ENCODE measurements at regions not wholly inside any gene's neighbourhood (a gene's known extent, or its start where the extent isn't known, plus 50 kb on each side); places are given as distances from the start of the nearest gene placed in this dataset.
"Not testable (repeated sequence)": the region's sequence is repeated elsewhere in the genome, so short reads cannot be mapped to it uniquely, and the experiment has no call there.

DNA sequence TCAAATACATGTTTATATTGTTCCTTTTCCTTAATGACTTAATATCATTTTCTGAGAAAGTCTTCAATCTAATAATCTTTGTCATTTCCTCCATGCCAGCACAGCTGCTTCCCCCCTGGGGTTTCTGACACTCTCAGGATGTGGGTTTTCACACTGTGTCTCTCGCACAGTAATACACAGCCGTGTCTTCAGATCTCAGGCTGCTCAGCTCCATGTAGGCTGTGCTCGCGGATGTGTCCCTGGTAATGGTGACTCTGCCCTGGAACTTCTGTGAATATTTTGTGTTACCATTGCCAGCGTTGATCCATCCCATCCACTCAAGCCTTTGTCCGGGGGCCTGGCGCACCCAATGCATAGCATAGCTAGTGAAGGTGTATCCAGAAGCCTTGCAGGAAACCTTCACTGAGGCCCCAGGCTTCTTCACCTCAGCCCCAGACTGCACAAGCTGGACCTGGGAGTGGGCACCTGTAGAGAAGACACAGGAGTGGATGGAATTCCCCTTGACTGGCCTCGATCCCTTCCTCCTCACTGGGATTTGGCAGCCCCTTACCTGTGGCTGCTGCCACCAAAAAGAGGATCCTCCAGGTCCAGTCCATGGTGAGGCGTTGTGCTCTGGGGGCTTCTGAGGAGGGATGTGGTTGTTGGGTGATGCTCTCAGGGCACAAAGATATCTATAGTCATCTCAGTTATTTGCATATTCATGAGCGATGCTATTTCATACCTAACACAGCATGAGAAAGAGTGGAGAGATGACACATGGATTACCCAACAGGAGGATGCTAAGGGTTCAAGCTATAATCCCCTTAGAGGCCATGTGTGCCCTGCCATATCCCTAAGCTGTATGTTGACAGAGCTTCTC, 478.8 kb downstream of the TMEM121 start:
- DNase-seq (ENCODE audit: low spot score), result not testable (repeated sequence)

DNA sequence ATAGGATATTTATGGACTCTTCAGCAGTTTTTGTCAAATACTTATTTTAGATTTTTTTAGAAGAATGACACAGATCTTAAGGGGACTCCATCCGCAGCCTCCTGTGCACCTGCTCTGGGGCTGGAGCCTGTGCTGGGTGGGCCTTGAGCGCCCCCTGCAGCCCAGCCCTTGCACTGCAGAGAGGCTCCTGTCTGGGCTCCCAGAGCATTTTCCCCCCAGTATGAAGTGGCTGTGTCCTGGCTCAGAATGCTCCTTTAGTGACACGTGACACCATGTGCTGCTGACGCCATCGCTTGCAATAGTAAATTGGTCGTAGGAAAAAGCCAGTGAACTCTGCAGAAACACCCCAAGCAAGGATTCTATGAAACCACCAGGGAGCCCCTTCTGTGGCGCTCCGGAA, 479.7 kb downstream of the TMEM121 start:
- DNase-seq (ENCODE audit: low spot score), result not testable (repeated sequence)

DNA sequence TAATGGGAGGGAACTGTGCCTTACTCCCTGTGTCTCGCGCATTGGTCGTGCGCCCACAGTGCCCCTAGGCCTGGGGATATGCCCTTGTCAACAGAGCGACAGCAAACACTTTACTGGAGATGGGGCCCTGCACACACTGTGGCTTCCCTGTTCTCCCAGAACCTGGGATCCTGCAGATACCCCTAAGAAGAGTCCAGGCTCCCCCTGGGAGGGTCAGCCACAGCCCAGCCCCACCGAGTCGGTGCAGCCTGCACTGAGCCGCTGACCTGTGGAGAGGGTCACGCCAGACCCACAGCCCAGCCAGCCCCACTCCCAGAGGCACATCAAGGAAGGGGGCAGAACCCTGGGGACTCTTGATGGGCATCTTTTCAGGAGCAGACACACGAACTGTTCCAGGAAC, 480.3 kb downstream of the TMEM121 start:
- DNase-seq (ENCODE audit: low spot score), result not testable (repeated sequence)

DNA sequence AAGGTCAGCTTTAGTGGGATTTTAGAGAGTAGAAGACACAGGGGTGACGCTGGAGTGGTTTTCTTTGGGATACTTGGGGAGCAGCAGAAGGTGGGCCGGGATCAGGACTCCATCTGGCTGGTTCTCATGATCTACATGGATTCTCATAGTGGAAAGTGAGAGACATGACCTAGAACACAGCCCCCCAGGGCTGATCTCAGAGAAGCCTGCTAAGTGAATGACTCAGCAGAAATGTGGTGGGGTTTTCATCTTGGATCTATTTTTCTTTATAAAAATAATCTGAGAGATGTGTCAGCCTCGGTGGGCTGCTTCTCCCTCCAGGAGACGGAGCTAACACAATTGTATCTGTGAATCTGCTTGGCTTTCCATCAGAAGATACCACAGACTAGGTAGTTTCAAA, 484.4 kb downstream of the TMEM121 start:
- no peak for DNase-seq (ENCODE audit: low spot score)

DNA sequence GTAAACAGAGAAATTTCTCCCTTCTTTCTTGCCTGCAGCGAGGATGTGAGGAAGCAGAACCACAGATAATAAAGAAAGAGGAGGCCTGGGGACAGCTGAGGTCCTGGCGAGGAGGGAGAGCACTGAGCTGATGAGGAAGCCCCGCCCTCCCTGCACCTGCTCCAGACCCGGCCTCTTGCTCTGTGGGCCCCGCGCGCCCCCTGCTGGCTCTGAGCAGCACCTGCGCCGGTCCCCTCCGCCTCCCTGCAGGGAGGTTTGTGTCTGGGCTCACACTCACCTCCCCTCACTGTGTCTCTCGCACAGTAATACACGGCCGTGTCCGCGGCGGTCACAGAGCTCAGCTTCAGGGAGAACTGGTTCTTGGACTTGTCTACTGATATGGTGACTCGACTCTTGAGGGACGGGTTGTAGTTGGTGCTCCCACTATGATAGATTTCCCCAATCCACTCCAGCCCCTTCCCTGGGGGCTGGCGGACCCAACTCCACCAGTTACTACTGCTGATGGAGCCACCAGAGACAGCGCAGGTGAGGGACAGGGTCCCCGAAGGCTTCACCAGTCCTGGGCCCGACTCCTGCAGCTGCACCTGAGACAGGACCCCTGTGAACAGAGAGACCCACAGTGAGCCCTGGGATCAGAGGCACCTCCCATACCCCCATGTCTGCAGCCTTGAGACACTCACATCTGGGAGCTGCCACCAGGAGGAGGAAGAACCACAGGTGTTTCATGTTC, 485.4 kb downstream of the TMEM121 start:
- peak; percentile 16 for DNase-seq (ENCODE audit: low spot score)

DNA sequence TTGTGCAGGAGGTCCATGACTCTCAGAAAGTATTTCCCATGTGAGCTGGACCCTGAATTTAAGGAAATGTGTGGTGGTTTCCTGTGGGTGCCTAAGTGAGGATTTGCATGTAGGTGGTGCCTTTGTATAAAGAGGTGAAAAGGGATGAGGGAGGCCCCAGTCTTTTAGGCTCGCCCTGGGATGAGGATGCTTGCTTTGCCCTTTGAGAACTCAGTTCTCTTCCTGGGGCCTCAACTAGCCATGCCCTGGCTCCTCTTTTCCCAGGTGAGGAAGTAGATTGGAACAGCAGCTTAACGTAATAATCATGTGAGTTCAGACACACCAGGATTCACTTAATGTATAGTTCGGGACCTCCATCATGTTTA, 486.0 kb downstream of the TMEM121 start:
- not testable (repeated sequence) for DNase-seq (ENCODE audit: low spot score)

- no peak for DNase-seq (ENCODE audit: low spot score)
Measured at GRCh38 chr14:106013879-106014376, 487.5 kb downstream of the TMEM121 start.

- DNase-seq (ENCODE audit: low spot score), result not testable (repeated sequence)
Measured at GRCh38 chr14:106017952-106018351, 491.6 kb downstream of the TMEM121 start.

GRCh38 chr14:106021832-106022231, 495.4 kb downstream of the TMEM121 start:
- DNase-seq (ENCODE audit: low spot score), result no peak

GRCh38 chr14:106022648-106023047, 496.3 kb downstream of the TMEM121 start:
- not testable (repeated sequence) for DNase-seq (ENCODE audit: low spot score)

- DNase-seq (ENCODE audit: low spot score), result no peak
Measured at GRCh38 chr14:106023411-106023810, 497.0 kb downstream of the TMEM121 start.

DNA sequence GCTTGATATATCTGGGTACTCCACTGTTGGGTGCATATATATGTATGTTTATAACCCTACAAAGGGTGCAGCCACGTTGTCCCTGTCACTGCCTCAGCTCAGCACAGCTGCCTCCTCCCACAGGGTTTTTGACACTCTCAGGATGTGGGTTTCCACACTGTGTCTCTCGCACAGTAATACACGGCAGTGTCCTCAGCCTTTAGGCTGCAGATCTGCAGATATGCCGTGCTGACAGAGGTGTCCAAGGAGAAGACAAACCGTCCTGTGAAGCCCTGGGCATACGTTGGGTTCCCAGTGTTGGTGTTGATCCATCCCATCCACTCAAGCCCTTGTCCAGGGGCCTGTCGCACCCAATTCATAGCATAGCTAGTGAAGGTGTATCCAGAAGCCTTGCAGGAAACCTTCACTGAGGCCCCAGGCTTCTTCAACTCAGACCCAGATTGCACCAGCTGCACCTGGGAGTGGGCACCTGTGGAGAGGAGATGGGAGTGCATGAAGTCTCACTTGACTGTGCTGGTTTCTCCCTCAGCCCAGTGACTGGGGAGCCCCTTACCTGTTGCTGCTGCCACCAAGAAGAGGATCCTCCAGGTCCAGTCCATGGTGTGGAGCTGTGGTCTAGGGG, 498.7 kb downstream of the TMEM121 start:
- no peak for DNase-seq (ENCODE audit: low spot score)

GRCh38 chr14:106026026-106026425, 499.6 kb downstream of the TMEM121 start:
- no peak for DNase-seq (ENCODE audit: low spot score)

- DNase-seq (ENCODE audit: low spot score), result not testable (repeated sequence)
Measured at GRCh38 chr14:106027759-106028158, 501.4 kb downstream of the TMEM121 start.

- no peak for DNase-seq (ENCODE audit: low spot score)
Measured at GRCh38 chr14:106029959-106030358, 503.6 kb downstream of the TMEM121 start.

DNA sequence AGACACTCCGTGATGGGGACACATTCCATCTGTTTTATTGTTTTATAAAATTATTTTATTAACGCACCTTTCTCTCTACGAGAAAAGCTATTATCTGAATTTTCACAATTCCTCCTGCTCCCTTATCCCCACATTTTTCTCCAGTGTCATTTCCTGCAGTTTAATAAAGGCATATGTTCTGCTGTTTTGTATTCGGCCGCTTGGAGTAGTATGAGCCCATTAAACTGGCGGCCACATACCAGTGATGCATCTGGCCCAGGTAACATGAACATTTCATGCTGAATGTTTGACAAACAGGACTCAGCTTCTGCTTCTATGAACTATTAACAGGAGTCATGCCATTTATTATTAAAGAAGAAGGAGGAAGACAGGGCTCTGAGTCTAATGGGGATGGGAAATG, 511.0 kb downstream of the TMEM121 start:
- DNase-seq (ENCODE audit: low spot score), result no peak

DNA sequence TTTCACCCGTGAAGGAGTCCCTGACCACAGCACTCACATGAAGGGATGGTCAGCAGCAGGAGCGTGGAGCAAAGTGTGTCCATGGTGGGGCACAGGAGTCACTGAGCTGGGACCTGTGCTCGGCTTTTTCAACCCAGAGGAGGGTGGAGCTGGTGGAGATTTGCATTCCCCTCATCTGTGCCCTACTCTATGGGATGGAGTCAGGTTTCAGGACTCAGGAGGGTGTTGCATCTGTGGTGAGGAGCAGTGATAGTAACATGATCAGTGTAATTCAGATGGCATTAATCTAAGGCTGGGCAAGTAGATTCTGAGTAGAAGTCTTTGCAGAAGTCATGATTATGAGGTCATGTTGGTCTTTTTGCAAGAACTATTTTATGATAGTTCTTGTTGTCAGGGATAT, 511.9 kb downstream of the TMEM121 start:
- DNase-seq (ENCODE audit: low spot score), result no peak

- no peak for DNase-seq (ENCODE audit: low spot score)
Measured at GRCh38 chr14:106039400-106039799, 513.0 kb downstream of the TMEM121 start.

DNA sequence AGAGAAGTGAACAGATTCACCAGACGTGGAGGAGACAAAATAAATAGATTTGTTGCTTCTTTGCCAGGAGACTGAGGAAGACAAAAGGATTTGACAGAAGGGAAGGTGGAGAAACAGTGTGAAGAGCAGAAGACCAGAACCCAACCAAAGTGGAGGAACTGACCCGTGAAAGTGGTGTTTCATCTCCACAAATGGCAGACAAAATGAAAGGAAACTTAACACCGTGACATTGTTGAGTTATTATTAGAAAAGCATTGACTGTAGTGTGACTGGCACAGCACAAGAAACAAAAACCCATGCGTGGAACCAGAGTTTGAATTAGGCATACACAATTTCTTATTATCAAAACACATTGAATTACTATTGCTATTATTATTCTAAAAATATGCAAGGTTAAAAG, 518.1 kb downstream of the TMEM121 start:
- no peak for DNase-seq (ENCODE audit: low spot score)

DNA sequence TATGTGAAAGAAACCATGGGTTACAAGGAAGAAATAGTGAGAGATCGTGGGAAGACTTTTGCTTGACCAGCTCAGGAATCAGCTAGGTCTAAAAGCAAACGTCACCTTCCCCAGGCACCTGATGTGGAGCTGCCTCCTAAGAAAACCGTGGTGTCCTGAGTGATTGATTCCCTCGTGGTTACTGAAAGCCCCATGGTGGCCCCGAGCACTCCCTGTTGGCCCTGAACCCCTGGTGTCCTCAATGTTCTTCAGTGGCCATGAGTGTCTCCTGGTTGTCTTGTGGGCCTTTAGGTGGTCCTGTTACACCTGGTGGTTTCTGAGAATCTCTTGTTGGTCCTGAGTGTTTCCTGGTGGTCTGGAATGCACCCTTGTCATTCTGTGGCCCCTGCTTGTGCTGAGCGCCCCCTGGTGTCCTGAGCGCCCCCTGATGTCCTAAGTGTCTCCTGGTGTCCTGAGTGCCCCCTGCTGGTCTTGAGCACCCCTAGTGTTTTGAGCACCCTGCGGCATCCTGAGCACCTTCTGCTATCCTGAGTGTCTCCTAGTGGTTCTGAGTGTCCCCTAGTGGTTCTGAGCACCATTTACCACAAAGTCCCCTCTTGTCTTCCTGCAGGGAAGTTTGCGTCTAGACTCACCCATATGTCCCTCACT, 518.7 kb downstream of the TMEM121 start:
- DNase-seq (ENCODE audit: low spot score), result no peak

- no peak for DNase-seq (ENCODE audit: low spot score)
Measured at GRCh38 chr14:106051796-106052195, 525.4 kb downstream of the TMEM121 start.

DNA sequence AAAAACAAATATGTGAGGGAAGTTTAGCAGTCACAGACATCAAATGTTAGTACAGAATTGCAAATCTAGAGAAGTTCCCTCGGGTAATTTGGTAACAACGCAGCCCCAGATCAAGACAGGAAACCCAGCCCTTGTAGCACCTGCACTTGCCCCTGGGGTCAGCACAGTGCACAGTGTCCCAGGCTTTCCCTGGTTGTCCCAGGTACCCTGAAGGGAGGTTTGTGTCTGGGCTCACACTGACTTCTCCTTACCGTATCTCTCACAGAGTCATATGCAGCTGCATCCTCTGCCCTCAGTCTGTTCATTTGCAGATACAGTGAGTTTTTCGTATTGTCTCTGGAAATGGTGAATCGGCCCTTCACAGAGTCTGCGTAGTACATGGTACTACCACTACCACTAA, 528.9 kb downstream of the TMEM121 start:
- DNase-seq (ENCODE audit: low spot score), result no peak

Data from AG20443 (cell line).